Activated T-helper 17 cell treated with anti-CD3 and anti-CD28 coated beads, Interleukin-2, amount 50 U/mL, for 72 hours (primary cell): ENCODE measurements at regions not wholly inside any gene's neighbourhood (a gene's known extent, or its start where the extent isn't known, plus 50 kb on each side); places are given as distances from the start of the nearest gene placed in this dataset.

Experiments used
- ATAC-seq: fragments of 150-1000 bp; cut with Tn5 transposase; replicated peaks from 2 replicates; pipeline ENCODE4 v1.10.0; 2021; ENCODE audit warnings: mild to moderate bottlenecking, moderate library complexity
- H3K27ac Mint-ChIP-seq: one replicate; pipeline ENCODE4 v1.8.0; 2022; ENCODE audit warnings: mixed read lengths
- H3K27me3 Mint-ChIP-seq: one replicate; pipeline ENCODE4 v1.8.0; 2022; ENCODE audit warnings: mixed read lengths
- H3K36me3 Mint-ChIP-seq: one replicate; pipeline ENCODE4 v1.8.0; 2022; ENCODE audit warnings: low read depth, mild to moderate bottlenecking, mixed read lengths
- H3K4me1 Mint-ChIP-seq: one replicate; pipeline ENCODE4 v1.8.0; 2022; ENCODE audit warnings: mixed read lengths
- H3K4me3 Mint-ChIP-seq: one replicate; pipeline ENCODE4 v1.8.0; 2022; ENCODE audit warnings: mild to moderate bottlenecking, mixed read lengths
- H3K9me3 Mint-ChIP-seq: one replicate; pipeline ENCODE4 v1.8.0; 2022; ENCODE audit warnings: mixed read lengths

DNA sequence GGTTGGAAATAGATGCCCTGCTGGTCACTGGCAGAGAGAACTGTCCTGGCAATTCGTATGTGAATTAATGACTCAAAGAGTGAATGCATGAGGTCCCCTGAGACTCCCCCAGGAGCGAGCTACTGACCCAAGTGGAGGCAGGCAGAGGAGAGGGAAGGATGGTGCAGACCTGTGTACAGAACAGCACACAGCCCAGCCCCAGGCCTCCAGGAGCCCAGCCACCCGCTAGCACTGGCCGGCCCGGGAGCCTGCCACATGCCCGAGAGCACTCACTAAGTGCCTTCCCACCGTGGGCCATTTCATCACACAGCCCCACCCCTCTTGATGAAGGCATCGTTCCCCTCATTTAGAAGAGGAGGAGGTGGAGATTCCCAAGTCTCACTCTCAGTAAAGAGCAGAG is 62.0 kb upstream of the IGSF21 start:
- Mint-ChIP-seq H3K36me3 (no peaks in the 10 kb centered on the region), H3K9me3 (peaks cover 6% of the 10 kb centered on the region), H3K27ac (no peak overlapping the region), H3K4me1 (no peaks in the 10 kb centered on the region), H3K27me3 (peaks cover 18% of the 10 kb centered on the region), H3K4me3 (no peak overlapping the region)
- no peak for ATAC-seq

DNA sequence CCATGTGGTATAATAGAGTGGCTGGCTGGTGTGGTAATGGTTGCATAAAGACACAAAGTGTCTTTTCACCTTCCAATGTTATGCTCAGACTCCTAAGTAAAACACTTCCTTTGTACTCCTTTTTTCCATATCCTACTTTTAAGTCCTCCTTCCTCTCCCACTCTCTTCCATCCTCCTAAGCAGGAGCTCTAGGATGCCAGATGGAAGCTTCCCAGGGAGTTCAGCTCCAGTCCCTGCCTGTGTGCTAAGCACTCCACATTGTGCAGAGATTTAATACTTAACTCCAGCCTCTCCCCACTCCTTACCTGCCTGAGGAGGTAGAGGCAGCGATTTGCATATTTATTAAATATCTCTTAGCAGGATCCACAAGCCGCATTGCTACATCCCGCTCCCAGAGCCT is 60.5 kb upstream of the IGSF21 start:
- H3K27me3 Mint-ChIP-seq = peaks cover 20% of the 10 kb centered on the region
- peaks cover 6% of the 10 kb centered on the region for H3K9me3 Mint-ChIP-seq
- no peaks in the 10 kb centered on the region for H3K4me1 Mint-ChIP-seq
- ATAC-seq = no peak
- H3K27ac Mint-ChIP-seq = no peak overlapping the region
- H3K4me3 Mint-ChIP-seq = no peak overlapping the region
- no peaks in the 10 kb centered on the region for H3K36me3 Mint-ChIP-seq

DNA sequence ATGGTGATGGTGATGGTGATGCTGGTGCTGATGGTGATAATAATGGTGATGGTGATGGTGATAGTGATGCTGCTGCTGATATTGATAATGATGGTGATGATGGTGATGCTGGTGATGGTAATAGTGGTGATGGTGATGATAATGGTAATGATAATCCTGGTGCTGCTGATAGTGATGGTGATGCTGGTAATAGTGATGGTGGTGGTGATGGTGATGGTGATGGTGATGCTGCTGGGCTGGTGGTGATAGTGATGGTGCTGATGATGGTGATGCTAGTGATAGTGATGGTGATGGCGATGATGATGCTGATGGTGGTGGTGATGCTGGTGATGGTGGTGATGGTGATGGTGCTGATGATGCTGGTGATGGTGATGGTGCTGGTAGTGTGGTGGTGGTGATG is 58.4 kb upstream of the IGSF21 start:
- Mint-ChIP-seq H3K4me1 (no peaks in the 10 kb centered on the region), H3K4me3 (no peak overlapping the region), H3K9me3 (peaks cover 6% of the 10 kb centered on the region), H3K36me3 (no peaks in the 10 kb centered on the region), H3K27me3 (peaks cover 24% of the 10 kb centered on the region), H3K27ac (no peak overlapping the region)
- no peak for ATAC-seq

DNA sequence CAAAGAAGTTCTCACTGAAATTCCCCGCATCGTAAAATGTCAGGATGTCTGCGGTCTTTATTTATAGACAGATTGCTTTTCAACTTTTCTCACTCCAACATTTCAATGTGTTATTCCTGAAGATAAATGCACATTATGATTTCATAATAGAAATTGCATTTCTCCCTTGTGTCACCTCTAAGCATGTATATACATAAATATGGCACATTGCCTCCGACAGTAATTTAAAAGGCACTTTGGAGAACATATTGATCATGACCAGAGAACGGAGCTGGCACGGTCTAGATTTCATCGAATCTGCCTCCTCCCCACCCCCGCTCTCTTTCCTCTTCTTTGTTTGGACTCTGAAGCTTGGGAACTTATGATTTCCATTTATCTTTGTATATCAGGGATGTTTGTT is 54.9 kb upstream of the IGSF21 start:
- H3K27ac Mint-ChIP-seq = no peak overlapping the region
- H3K36me3 Mint-ChIP-seq = no peaks in the 10 kb centered on the region
- no peak for ATAC-seq
- peaks cover 6% of the 10 kb centered on the region for H3K9me3 Mint-ChIP-seq
- no peaks in the 10 kb centered on the region for H3K4me1 Mint-ChIP-seq
- no peak overlapping the region for H3K4me3 Mint-ChIP-seq
- H3K27me3 Mint-ChIP-seq = peaks cover 20% of the 10 kb centered on the region

DNA sequence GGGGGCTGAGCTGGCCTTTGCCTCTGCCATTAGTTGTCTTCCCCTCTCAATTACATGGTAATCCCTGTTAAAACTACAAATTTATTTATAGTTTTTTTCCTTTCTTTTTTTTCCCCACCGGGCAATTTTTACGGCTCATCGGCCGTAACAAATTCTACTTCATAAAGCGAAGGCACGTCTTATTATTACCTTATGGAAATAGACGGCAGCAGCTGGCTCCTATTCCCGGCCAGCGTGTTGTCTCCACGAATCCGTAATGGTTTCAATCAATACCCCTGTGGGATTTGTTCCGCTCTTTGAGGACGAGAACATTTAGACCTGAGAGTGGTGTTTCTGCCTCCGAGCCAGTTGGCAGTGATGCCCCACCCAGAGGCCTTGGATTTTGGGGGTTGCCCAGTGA is 52.4 kb upstream of the IGSF21 start:
- ATAC-seq = no peak
- Mint-ChIP-seq H3K4me1 (no peaks in the 10 kb centered on the region), H3K27ac (no peak overlapping the region), H3K36me3 (no peaks in the 10 kb centered on the region), H3K27me3 (peaks cover 23% of the 10 kb centered on the region), H3K4me3 (no peak overlapping the region), H3K9me3 (no peaks in the 10 kb centered on the region)

DNA sequence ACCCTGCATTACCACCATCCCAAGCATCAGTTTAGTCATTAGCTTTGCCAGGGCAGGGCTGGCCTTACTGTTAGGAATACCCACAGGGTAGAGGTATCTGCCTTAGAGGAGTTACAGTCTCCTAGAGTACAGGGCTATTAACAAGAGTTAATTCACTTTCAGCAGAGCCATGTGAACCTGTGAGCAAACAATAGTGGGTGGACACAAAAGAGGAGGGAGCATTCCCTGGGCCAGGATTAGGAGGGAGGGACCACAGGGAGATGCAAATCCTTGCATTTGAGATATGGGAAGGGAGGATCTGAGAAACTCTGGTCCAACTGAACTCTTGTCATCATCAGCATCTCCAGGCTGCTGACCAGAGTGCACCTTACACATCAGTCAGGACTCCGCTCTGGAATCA is 51.1 kb upstream of the IGSF21 start:
- no peak overlapping the region for H3K27ac Mint-ChIP-seq
- no peaks in the 10 kb centered on the region for H3K36me3 Mint-ChIP-seq
- H3K4me3 Mint-ChIP-seq = no peak overlapping the region
- ATAC-seq = no peak
- H3K9me3 Mint-ChIP-seq = no peaks in the 10 kb centered on the region
- no peaks in the 10 kb centered on the region for H3K4me1 Mint-ChIP-seq
- H3K27me3 Mint-ChIP-seq = peaks cover 26% of the 10 kb centered on the region

DNA sequence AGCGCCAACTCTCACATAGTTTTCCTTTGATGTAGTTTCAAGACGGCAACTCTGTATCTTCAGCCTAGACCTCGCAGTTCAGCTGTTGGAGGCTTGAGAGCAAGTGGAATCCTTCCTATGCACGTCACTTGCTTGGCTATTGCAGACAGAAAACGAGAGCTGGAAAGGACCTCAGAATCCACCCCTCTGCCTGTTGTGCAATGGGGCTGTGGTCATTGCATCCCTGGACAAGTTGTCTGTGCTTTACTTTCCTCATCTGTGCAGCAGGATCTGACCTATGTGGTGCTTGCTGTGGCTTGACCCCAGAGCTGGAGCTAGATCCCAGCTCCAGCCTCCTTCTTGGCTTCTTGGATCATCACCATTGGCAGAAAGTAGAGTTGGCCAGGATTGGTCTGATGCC is 50.0 kb upstream of the IGSF21 start:
- Mint-ChIP-seq H3K27me3 (peaks cover 27% of the 10 kb centered on the region), H3K36me3 (no peaks in the 10 kb centered on the region), H3K27ac (no peak overlapping the region), H3K4me3 (no peak overlapping the region), H3K4me1 (no peaks in the 10 kb centered on the region), H3K9me3 (no peaks in the 10 kb centered on the region)
- no peak for ATAC-seq
